ENCODE measurements at regions not wholly inside any gene's neighbourhood (a gene's known extent, or its start where the extent isn't known, plus 50 kb on each side); places are given as distances from the start of the nearest gene placed in this dataset.

DNA sequence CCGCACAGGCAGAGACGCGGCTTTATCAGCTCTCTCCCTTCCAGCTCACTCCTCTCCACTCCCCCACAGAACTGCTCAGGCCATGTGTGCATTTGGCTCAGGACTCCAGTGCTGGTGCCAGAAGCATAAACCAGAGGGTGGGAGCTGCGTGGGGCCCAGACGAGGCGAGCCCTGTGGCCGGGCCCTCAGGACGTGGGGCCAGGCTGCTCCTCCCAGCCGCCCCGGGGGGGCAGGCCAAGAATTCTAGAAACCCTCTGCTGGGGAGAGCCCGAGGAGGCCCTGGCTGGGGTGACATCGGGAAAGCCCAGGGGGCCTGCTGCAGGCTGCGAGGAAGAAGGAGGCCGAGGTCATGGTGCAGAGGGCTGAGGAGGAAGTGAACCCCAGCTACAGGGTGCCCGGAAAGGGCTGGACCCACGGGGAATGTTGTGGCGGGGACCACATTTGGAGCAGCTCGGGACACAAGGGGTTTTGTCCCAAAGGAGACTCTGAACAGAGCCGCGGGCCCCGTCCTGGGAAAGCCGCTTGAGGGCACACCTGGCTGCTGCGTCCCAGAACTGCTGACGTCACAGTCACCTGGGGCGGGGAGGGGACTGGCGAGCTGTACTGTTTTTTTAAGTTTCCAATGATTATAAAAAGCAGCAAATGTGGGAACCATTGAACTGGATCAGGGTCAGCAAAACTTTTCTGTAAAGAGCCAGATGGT, 107.1 kb downstream of the BANF2 start (continued):
- TF ChIP-seq ZNF598 (CRISPR knock-in tag; IDR thresholded peaks at IDR 0.05; ENCODE audit: borderline replicate concordance) (peak; percentile 72; the same call in 1 of the 2 replicates), NFATC3 (CRISPR knock-in tag; IDR thresholded peaks at IDR 0.05) (peak; percentile 73; the same call in 1 of the 2 replicates), ZNF274 (CRISPR knock-in tag; IDR thresholded peaks at IDR 0.05) (peak; percentile 84), MYPOP (CRISPR knock-in tag; IDR thresholded peaks at IDR 0.05) (no peak), SMARCE1 (IDR thresholded peaks at IDR 0.05; ENCODE audit: borderline replicate concordance) (no peak), MEIS2 (CRISPR knock-in tag; IDR thresholded peaks at IDR 0.05) (0 out of 2 replicates have a peak, but pooled peaks have one; percentile 18), CREB1 (IDR thresholded peaks at IDR 0.05) (peak; percentile 95), CREB1 (CRISPR knock-in tag; IDR thresholded peaks at IDR 0.05) (peak; percentile 79; the same call in 1 of the 2 replicates), TRAFD1 (CRISPR knock-in tag; IDR thresholded peaks at IDR 0.05; ENCODE audit: borderline replicate concordance) (peak; percentile 29; the same call in 1 of the 2 replicates)
- TF ChIP-seq, protein P1, sequence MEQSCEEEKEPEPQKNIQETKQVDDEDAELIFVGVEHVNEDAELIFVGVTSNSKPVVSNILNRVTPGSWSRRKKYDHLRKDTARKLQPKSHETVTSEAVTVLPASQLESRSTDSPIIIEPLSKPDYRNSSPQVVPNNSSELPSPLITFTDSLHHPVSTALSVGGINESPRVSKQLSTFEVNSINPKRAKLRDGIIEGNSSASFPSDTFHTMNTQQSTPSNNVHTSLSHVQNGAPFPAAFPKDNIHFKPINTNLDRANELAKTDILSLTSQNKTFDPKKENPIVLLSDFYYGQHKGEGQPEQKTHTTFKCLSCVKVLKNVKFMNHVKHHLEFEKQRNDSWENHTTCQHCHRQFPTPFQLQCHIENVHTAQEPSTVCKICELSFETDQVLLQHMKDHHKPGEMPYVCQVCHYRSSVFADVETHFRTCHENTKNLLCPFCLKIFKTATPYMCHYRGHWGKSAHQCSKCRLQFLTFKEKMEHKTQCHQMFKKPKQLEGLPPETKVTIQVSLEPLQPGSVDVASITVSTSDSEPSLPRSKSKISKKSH (CRISPR knock-in tag; IDR thresholded peaks at IDR 0.05; ENCODE audit: borderline replicate concordance), result peak; percentile 73; the same call in 1 of the 2 replicates
- TF ChIP-seq, protein P2, sequence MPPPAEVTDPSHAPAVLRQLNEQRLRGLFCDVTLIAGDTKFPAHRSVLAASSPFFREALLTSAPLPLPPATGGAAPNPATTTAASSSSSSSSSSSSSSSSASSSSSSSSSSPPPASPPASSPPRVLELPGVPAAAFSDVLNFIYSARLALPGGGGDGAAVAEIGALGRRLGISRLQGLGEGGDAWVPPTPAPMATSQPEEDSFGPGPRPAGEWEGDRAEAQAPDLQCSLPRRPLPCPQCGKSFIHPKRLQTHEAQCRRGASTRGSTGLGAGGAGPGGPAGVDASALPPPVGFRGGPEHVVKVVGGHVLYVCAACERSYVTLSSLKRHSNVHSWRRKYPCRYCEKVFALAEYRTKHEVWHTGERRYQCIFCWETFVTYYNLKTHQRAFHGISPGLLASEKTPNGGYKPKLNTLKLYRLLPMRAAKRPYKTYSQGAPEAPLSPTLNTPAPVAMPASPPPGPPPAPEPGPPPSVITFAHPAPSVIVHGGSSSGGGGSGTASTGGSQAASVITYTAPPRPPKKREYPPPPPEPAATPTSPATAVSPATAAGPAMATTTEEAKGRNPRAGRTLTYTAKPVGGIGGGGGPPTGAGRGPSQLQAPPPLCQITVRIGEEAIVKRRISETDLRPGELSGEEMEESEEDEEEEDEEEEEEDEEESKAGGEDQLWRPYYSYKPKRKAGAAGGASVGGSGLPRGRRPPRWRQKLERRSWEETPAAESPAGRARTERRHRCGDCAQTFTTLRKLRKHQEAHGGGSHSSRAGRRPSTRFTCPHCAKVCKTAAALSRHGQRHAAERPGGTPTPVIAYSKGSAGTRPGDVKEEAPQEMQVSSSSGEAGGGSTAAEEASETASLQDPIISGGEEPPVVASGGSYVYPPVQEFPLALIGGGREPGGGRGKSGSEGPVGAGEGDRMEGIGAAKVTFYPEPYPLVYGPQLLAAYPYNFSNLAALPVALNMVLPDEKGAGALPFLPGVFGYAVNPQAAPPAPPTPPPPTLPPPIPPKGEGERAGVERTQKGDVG (CRISPR knock-in tag; IDR thresholded peaks at IDR 0.05; ENCODE audit: borderline replicate concordance), result 0 out of 2 replicates have a peak, but pooled peaks have one; percentile 27
- TF ChIP-seq, protein P3, sequence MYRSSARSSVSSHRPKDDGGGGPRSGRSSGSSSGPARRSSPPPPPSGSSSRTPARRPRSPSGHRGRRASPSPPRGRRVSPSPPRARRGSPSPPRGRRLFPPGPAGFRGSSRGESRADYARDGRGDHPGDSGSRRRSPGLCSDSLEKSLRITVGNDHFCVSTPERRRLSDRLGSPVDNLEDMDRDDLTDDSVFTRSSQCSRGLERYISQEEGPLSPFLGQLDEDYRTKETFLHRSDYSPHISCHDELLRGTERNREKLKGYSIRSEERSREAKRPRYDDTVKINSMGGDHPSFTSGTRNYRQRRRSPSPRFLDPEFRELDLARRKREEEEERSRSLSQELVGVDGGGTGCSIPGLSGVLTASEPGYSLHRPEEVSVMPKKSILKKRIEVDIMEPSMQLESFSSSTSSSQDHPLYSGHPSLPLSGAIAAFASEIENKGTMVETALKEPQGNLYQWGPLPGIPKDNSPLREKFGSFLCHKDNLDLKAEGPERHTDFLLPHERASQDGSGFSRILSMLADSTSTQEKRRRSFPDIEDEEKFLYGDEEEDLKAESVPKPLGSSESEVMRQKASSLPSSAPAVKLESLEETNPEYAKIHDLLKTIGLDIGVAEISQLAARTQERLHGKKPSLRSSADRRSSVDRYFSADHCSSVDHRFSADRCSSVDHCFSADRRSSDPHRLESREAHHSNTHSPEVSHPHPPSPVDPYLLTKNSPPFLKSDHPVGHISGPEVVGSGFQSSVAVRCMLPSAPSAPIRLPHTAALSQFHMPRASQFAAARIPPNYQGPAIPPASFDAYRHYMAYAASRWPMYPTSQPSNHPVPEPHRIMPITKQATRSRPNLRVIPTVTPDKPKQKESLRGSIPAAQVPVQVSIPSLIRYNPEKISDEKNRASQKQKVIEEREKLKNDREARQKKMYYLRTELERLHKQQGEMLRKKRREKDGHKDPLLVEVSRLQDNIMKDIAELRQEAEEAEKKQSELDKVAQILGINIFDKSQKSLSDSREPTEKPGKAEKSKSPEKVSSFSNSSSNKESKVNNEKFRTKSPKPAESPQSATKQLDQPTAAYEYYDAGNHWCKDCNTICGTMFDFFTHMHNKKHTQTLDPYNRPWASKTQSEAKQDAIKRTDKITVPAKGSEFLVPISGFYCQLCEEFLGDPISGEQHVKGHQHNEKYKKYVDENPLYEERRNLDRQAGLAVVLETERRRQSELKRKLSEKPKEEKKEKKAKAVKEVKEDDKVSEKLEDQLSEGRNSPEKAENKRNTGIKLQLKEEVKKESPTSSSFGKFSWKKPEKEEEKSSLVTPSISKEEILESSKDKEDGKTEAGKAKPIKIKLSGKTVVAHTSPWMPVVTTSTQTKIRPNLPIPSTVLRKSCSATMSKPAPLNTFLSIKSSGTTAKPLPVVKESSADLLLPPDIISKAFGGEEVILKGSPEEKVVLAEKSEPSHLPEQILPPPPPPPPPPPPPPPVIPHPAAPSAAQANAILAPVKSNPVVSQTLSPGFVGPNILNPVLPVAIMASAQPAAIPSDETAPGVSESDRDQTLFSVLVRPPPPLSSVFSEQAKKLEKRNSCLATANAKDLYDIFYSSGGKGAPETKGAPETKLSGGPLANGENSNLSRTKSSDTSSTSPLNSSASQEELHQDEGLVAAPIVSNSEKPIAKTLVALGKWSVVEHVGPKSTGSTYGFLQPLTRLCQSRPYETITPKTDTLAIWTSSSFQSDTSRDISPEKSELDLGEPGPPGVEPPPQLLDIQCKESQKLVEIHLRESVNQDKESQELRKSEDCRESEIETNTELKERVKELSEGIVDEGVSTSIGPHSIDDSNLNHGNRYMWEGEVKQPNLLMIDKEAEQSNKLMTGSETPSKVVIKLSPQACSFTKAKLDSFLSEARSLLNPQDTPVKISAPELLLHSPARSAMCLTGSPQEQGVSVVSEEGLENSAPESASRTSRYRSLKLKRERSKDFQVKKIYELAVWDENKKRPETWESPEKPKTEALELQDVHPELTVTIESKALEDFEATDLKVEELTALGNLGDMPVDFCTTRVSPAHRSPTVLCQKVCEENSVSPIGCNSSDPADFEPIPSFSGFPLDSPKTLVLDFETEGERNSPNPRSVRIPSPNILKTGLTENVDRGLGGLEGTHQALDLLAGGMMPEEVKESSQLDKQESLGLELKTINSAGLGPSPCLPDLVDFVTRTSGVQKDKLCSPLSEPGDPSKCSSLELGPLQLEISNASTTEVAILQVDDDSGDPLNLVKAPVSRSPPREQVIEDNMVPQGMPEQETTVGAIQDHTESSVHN (CRISPR knock-in tag; IDR thresholded peaks at IDR 0.05), result peak; percentile 26

Data from HepG2 (cell line).